ENCODE measurements at regions not wholly inside any gene's neighbourhood (a gene's known extent, or its start where the extent isn't known, plus 50 kb on each side); places are given as distances from the start of the nearest gene placed in this dataset.

- Histone ChIP-seq H3K9ac (ENCODE audit: low read length) (no peak overlapping the region), H3K27ac (ENCODE audit: low read depth, low read length) (no peak overlapping the region), H3K4me1 (ENCODE audit: control insufficient read depth, insufficient read depth, low read length) (no peaks in the 10 kb centered on the region), H3K36me3 (ENCODE audit: control insufficient read depth, insufficient read depth, low read length) (no peaks in the 10 kb centered on the region), H3K4me3 (ENCODE audit: low read depth, low read length) (no peak overlapping the region), H3K9me3 (ENCODE audit: control insufficient read depth, insufficient read depth, low read depth, low read length) (no peaks in the 10 kb centered on the region), H3K27me3 (ENCODE audit: control insufficient read depth, insufficient read depth, low read length) (no peaks in the 10 kb centered on the region)
These were observed 190.7 kb upstream of the ADO start for GRCh38 chr10:62613859-62614258.

- Histone ChIP-seq H3K27me3 (ENCODE audit: control insufficient read depth, insufficient read depth, low read length) (no peaks in the 10 kb centered on the region), H3K27ac (ENCODE audit: low read depth, low read length) (no peak overlapping the region), H3K4me1 (ENCODE audit: control insufficient read depth, insufficient read depth, low read length) (no peaks in the 10 kb centered on the region), H3K4me3 (ENCODE audit: low read depth, low read length) (no peak overlapping the region), H3K9ac (ENCODE audit: low read length) (no peak overlapping the region), H3K9me3 (ENCODE audit: control insufficient read depth, insufficient read depth, low read depth, low read length) (no peaks in the 10 kb centered on the region), H3K36me3 (ENCODE audit: control insufficient read depth, insufficient read depth, low read length) (no peaks in the 10 kb centered on the region)
These were observed 189.9 kb upstream of the ADO start for GRCh38 chr10:62614389-62615157.

- Histone ChIP-seq H3K4me3 (ENCODE audit: low read depth, low read length) (no peak overlapping the region), H3K36me3 (ENCODE audit: control insufficient read depth, insufficient read depth, low read length) (no peaks in the 10 kb centered on the region), H3K4me1 (ENCODE audit: control insufficient read depth, insufficient read depth, low read length) (no peaks in the 10 kb centered on the region), H3K9ac (ENCODE audit: low read length) (no peak overlapping the region), H3K9me3 (ENCODE audit: control insufficient read depth, insufficient read depth, low read depth, low read length) (no peaks in the 10 kb centered on the region), H3K27ac (ENCODE audit: low read depth, low read length) (no peak overlapping the region), H3K27me3 (ENCODE audit: control insufficient read depth, insufficient read depth, low read length) (no peaks in the 10 kb centered on the region)
These were observed 187.5 kb upstream of the ADO start for GRCh38 chr10:62616885-62617590.

GRCh38 chr10:62617652-62618051 lies 186.9 kb upstream of the ADO start:
- Histone ChIP-seq H3K9me3 (ENCODE audit: control insufficient read depth, insufficient read depth, low read depth, low read length) (no peaks in the 10 kb centered on the region), H3K4me1 (ENCODE audit: control insufficient read depth, insufficient read depth, low read length) (no peaks in the 10 kb centered on the region), H3K27ac (ENCODE audit: low read depth, low read length) (no peak overlapping the region), H3K27me3 (ENCODE audit: control insufficient read depth, insufficient read depth, low read length) (no peaks in the 10 kb centered on the region), H3K36me3 (ENCODE audit: control insufficient read depth, insufficient read depth, low read length) (no peaks in the 10 kb centered on the region), H3K4me3 (ENCODE audit: low read depth, low read length) (no peak overlapping the region), H3K9ac (ENCODE audit: low read length) (no peak overlapping the region)

GRCh38 chr10:62618054-62618453 lies 186.5 kb upstream of the ADO start:
- no peaks in the 10 kb centered on the region for H3K4me1 ChIP-seq (ENCODE audit: control insufficient read depth, insufficient read depth, low read length)
- no peak overlapping the region for H3K27ac ChIP-seq (ENCODE audit: low read depth, low read length)
- no peak overlapping the region for H3K9ac ChIP-seq (ENCODE audit: low read length)
- no peaks in the 10 kb centered on the region for H3K36me3 ChIP-seq (ENCODE audit: control insufficient read depth, insufficient read depth, low read length)
- no peak overlapping the region for H3K4me3 ChIP-seq (ENCODE audit: low read depth, low read length)
- no peaks in the 10 kb centered on the region for H3K27me3 ChIP-seq (ENCODE audit: control insufficient read depth, insufficient read depth, low read length)
- no peaks in the 10 kb centered on the region for H3K9me3 ChIP-seq (ENCODE audit: control insufficient read depth, insufficient read depth, low read depth, low read length)

GRCh38 chr10:62618576-62619412 lies 185.7 kb upstream of the ADO start:
- Histone ChIP-seq H3K9me3 (ENCODE audit: control insufficient read depth, insufficient read depth, low read depth, low read length) (no peaks in the 10 kb centered on the region), H3K36me3 (ENCODE audit: control insufficient read depth, insufficient read depth, low read length) (no peaks in the 10 kb centered on the region), H3K27me3 (ENCODE audit: control insufficient read depth, insufficient read depth, low read length) (no peaks in the 10 kb centered on the region), H3K27ac (ENCODE audit: low read depth, low read length) (no peak overlapping the region), H3K4me3 (ENCODE audit: low read depth, low read length) (no peak overlapping the region), H3K9ac (ENCODE audit: low read length) (no peak overlapping the region), H3K4me1 (ENCODE audit: control insufficient read depth, insufficient read depth, low read length) (no peaks in the 10 kb centered on the region)

- Histone ChIP-seq H3K27me3 (ENCODE audit: control insufficient read depth, insufficient read depth, low read length) (no peaks in the 10 kb centered on the region), H3K9ac (ENCODE audit: low read length) (no peak overlapping the region), H3K4me1 (ENCODE audit: control insufficient read depth, insufficient read depth, low read length) (no peaks in the 10 kb centered on the region), H3K27ac (ENCODE audit: low read depth, low read length) (no peak overlapping the region), H3K9me3 (ENCODE audit: control insufficient read depth, insufficient read depth, low read depth, low read length) (no peaks in the 10 kb centered on the region), H3K36me3 (ENCODE audit: control insufficient read depth, insufficient read depth, low read length) (no peaks in the 10 kb centered on the region), H3K4me3 (ENCODE audit: low read depth, low read length) (no peak overlapping the region)
These were observed 185.1 kb upstream of the ADO start for GRCh38 chr10:62619413-62619738.

GRCh38 chr10:62620491-62620890 lies 184.0 kb upstream of the ADO start:
- no peak overlapping the region for H3K27ac ChIP-seq (ENCODE audit: low read depth, low read length)
- no peaks in the 10 kb centered on the region for H3K36me3 ChIP-seq (ENCODE audit: control insufficient read depth, insufficient read depth, low read length)
- no peak overlapping the region for H3K9ac ChIP-seq (ENCODE audit: low read length)
- no peak overlapping the region for H3K4me3 ChIP-seq (ENCODE audit: low read depth, low read length)
- H3K4me1 ChIP-seq (ENCODE audit: control insufficient read depth, insufficient read depth, low read length): peaks cover 8% of the 10 kb centered on the region
- H3K27me3 ChIP-seq (ENCODE audit: control insufficient read depth, insufficient read depth, low read length): no peaks in the 10 kb centered on the region
- H3K9me3 ChIP-seq (ENCODE audit: control insufficient read depth, insufficient read depth, low read depth, low read length): no peaks in the 10 kb centered on the region

- Histone ChIP-seq H3K27me3 (ENCODE audit: control insufficient read depth, insufficient read depth, low read length) (no peaks in the 10 kb centered on the region), H3K9ac (ENCODE audit: low read length) (no peak overlapping the region), H3K4me3 (ENCODE audit: low read depth, low read length) (no peak overlapping the region), H3K27ac (ENCODE audit: low read depth, low read length) (no peak overlapping the region), H3K36me3 (ENCODE audit: control insufficient read depth, insufficient read depth, low read length) (no peaks in the 10 kb centered on the region), H3K9me3 (ENCODE audit: control insufficient read depth, insufficient read depth, low read depth, low read length) (no peaks in the 10 kb centered on the region), H3K4me1 (ENCODE audit: control insufficient read depth, insufficient read depth, low read length) (peaks cover 28% of the 10 kb centered on the region)
These were observed 181.3 kb upstream of the ADO start for GRCh38 chr10:62623223-62623622.

- Histone ChIP-seq H3K4me3 (ENCODE audit: low read depth, low read length) (no peak overlapping the region), H3K9me3 (ENCODE audit: control insufficient read depth, insufficient read depth, low read depth, low read length) (no peaks in the 10 kb centered on the region), H3K27me3 (ENCODE audit: control insufficient read depth, insufficient read depth, low read length) (no peaks in the 10 kb centered on the region), H3K27ac (ENCODE audit: low read depth, low read length) (no peak overlapping the region), H3K4me1 (ENCODE audit: control insufficient read depth, insufficient read depth, low read length) (peaks cover 28% of the 10 kb centered on the region), H3K36me3 (ENCODE audit: control insufficient read depth, insufficient read depth, low read length) (no peaks in the 10 kb centered on the region), H3K9ac (ENCODE audit: low read length) (no peak overlapping the region)
These were observed 179.0 kb upstream of the ADO start for GRCh38 chr10:62625484-62625883.

GRCh38 chr10:62626079-62626478 lies 178.4 kb upstream of the ADO start:
- Histone ChIP-seq H3K27me3 (ENCODE audit: control insufficient read depth, insufficient read depth, low read length) (no peaks in the 10 kb centered on the region), H3K27ac (ENCODE audit: low read depth, low read length) (no peak overlapping the region), H3K4me1 (ENCODE audit: control insufficient read depth, insufficient read depth, low read length) (peaks cover 28% of the 10 kb centered on the region), H3K36me3 (ENCODE audit: control insufficient read depth, insufficient read depth, low read length) (no peaks in the 10 kb centered on the region), H3K9ac (ENCODE audit: low read length) (no peak overlapping the region), H3K9me3 (ENCODE audit: control insufficient read depth, insufficient read depth, low read depth, low read length) (no peaks in the 10 kb centered on the region), H3K4me3 (ENCODE audit: low read depth, low read length) (no peak overlapping the region)
